Esophagus muscularis mucosa (tissue), 4 donors: ENCODE measurements at regions not wholly inside any gene's neighbourhood (a gene's known extent, or its start where the extent isn't known, plus 50 kb on each side); places are given as distances from the start of the nearest gene placed in this dataset.
A peak's percentile ranks its signal among the peaks of the same experiment; 100 is the strongest.

ENCODE experiments used
- DNase-seq: peaks from one replicate; pipeline ENCODE4 v3.0.0-alpha.2; 2017; ENCODE audit errors: extremely low spot score
- H3K27ac ChIP-seq, 4 donors: fragments of 200-600 bp; sonication (generic); replicated peaks in 1 of 4; 1 replicate in 3 of 4; 2 replicates in 1 of 4; pipeline ENCODE4 v1.5.1; 2016 to 2019; ENCODE audit warnings: mild to moderate bottlenecking in 1 of 4
- H3K27me3 ChIP-seq, 4 donors: fragments of 200-600 bp; sonication (generic); one replicate each; pipeline versions ENCODE4 v1.5.1 to v1.6.0; 2016 to 2019
- H3K36me3 ChIP-seq, 4 donors: fragments of 200-600 bp; sonication (generic); one replicate each; pipeline ENCODE4 v1.5.1; 2016 to 2019
- H3K4me1 ChIP-seq, 4 donors: fragments of 200-600 bp; sonication (generic); one replicate each; pipeline ENCODE4 v1.5.1; 2016 to 2019
- H3K4me3 ChIP-seq, 4 donors: fragments of 200-600 bp; sonication (generic); 1 replicate in 2 of 4; 2 replicates in 2 of 4; pipeline ENCODE4 v1.5.1; 2016 to 2019; ENCODE audit warnings: mild to moderate bottlenecking in 4 of 4, moderate library complexity in 1 of 4
- H3K9me3 ChIP-seq, 4 donors: fragments of 200-600 bp; sonication (generic); 1 replicate in 3 of 4; 2 replicates in 1 of 4; pipeline ENCODE4 v1.5.1; 2016 to 2019
- EP300 ChIP-seq: sonication (generic); formaldehyde crosslinking; IDR thresholded peaks from one replicate; pipeline ENCODE4 v1.6.1; 2017; ENCODE audit warnings: antibody characterized with exemption
- POLR2A ChIP-seq: fragments of 450-650 bp; IDR thresholded peaks from one replicate; pipeline ENCODE4 v1.6.1; 2017; ENCODE audit warnings: antibody characterized with exemption, moderate library complexity, mild to moderate bottlenecking, low read depth
- POLR2AphosphoS5 ChIP-seq, 2 donors: sonication (generic); formaldehyde crosslinking; IDR thresholded peaks; one replicate each; pipeline ENCODE4 v1.6.1; 2017; ENCODE audit warnings: antibody characterized with exemption in 2 of 2
- WGBS: methylation state at CpG from one replicate; pipeline ENCODE4 v1.1.5; 2018; 5-methylcytosine and 5-hydroxymethylcytosine counted together
- intact Hi-C: fragments of 100-400 bp; cut with DNase I; formaldehyde crosslinking; loops from one replicate; pipeline ENCODE4 v1.15.1; 2023
- TF ChIP-seq, protein P1 (sequence below), 3 experiments: fragments of 200-600 bp in 2 of 3; fragments of 450-650 bp in 1 of 3; sonication (generic) in 2 of 3; IDR thresholded peaks; one replicate each; pipeline ENCODE4 v1.5.1; 2017 to 2019; ENCODE audit warnings: antibody characterized with exemption in 3 of 3, mild to moderate bottlenecking in 2 of 3, moderate library complexity in 1 of 3

DNA sequence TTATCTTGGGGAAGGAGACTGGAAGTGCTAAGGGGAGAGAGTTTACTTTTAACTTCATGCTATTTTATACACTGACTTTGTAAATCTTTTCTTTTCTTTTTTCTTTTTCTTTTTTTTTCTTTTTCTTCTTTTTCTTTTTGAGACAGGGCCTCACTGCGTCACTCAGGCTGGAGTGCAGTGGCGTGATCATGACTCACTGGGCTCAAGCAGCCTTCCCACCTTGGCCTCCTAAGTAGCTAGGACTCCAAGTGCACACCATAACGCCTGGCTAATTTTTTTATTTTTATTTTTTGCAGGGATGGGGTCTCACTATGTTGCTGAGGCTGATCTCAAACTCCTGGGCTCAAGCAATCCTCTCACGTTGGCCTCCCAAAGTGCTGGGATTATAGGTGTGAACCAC, 294.6 kb upstream of the PRICKLE1 start:
- 89% methylated on average over 4 of the region's 4 CpGs for WGBS
- intact Hi-C loops: no loop called here
- H3K4me1 ChIP-seq: peaks cover 0 to 16% (median 3%) of the 10 kb centered on the region in 4 donors
- H3K27ac ChIP-seq: no peak overlapping the region
- H3K9me3 ChIP-seq: no peaks in the 10 kb centered on the region
- no peaks in the 10 kb centered on the region for H3K36me3 ChIP-seq
- TF ChIP-seq POLR2A: no peak
- TF ChIP-seq EP300: no peak
- TF ChIP-seq POLR2AphosphoS5 (IDR thresholded peaks at IDR 0.05): no peak
- TF ChIP-seq, protein P1, sequence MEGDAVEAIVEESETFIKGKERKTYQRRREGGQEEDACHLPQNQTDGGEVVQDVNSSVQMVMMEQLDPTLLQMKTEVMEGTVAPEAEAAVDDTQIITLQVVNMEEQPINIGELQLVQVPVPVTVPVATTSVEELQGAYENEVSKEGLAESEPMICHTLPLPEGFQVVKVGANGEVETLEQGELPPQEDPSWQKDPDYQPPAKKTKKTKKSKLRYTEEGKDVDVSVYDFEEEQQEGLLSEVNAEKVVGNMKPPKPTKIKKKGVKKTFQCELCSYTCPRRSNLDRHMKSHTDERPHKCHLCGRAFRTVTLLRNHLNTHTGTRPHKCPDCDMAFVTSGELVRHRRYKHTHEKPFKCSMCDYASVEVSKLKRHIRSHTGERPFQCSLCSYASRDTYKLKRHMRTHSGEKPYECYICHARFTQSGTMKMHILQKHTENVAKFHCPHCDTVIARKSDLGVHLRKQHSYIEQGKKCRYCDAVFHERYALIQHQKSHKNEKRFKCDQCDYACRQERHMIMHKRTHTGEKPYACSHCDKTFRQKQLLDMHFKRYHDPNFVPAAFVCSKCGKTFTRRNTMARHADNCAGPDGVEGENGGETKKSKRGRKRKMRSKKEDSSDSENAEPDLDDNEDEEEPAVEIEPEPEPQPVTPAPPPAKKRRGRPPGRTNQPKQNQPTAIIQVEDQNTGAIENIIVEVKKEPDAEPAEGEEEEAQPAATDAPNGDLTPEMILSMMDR (IDR thresholded peaks at IDR 0.05): no peak
- DNase-seq: no peak
- H3K4me3 ChIP-seq: no peak overlapping the region
- no peaks in the 10 kb centered on the region for H3K27me3 ChIP-seq

DNA sequence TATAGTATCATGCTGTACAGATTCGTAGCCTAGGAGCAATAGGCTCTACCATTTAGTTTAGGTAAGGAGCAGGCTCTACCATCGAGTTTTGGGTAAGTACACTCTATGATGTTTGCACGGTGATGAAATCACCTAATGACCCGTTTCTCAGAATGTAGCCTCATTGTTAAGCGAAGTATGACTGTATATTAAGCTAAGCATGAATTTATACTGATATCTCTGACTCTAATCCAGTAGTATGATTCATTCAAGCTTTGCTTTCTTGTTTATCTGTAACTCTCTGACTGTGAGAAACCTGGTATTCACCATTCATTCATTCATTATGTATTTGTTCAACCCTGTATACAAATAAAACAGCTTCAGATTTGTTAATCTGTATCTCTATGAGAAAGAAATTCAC, 283.9 kb upstream of the PRICKLE1 start:
- H3K4me3 ChIP-seq: no peak overlapping the region
- H3K4me1 ChIP-seq: no peaks in the 10 kb centered on the region
- no peaks in the 10 kb centered on the region for H3K9me3 ChIP-seq
- no peaks in the 10 kb centered on the region for H3K27me3 ChIP-seq
- WGBS: 91% methylated on average over 5 of the region's 5 CpGs
- H3K27ac ChIP-seq: no peak overlapping the region
- H3K36me3 ChIP-seq: no peaks in the 10 kb centered on the region
- no peak for DNase-seq
- TF ChIP-seq, protein P1 (IDR thresholded peaks at IDR 0.05): no peak
- TF ChIP-seq EP300: no peak
- TF ChIP-seq POLR2A: no peak
- TF ChIP-seq POLR2AphosphoS5 (IDR thresholded peaks at IDR 0.05): no peak
- intact Hi-C loops: no loop called here

DNA sequence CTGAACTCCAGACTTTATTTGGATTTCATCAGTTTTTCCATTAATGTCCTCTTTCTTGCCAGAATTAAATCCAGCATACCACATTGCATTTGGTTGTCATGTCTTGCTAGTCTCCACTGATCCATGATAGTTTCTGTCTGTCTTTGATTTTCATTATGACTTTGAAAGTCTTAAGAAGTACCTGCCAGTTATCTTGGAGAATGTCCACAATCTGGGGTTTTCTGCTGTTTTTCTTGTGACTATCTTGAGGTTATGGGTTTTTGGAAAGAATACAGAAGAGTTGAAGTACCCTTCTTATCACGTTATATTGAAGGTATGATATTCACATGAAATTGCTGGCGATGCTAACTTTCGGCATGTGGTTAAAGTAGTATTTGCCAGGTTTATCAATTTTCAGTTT, 282.3 kb upstream of the PRICKLE1 start:
- intact Hi-C loops: no loop called here
- 84% methylated on average over 3 of the region's 3 CpGs for WGBS
- TF ChIP-seq EP300 (no peak), POLR2A (no peak), POLR2AphosphoS5 (IDR thresholded peaks at IDR 0.05) (no peak)
- TF ChIP-seq, protein P1 (IDR thresholded peaks at IDR 0.05): no peak

DNA sequence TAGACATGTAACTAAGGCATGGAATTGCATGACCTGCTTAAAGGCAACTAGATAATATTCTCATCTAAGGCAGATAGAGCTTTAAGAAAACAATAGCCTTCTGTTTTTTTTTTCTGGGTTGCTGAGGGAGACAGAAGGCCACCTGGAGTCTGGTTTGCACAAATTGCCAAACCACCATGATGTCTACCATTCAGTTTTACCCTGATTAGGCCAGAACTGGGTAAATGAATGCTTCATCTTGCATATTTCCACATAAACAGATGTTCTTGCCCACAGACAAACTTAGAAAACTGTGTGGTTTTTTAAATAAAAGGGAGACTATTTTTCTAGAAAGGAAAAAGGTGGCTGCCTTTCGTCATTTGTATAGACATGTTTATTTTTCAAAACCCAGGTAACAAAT, 278.7 kb upstream of the PRICKLE1 start:
- no peak for DNase-seq
- H3K27me3 ChIP-seq: no peaks in the 10 kb centered on the region
- H3K27ac ChIP-seq: no peak overlapping the region
- TF ChIP-seq, protein P1 (IDR thresholded peaks at IDR 0.05): no peak
- TF ChIP-seq EP300 (no peak), POLR2AphosphoS5 (IDR thresholded peaks at IDR 0.05) (no peak), POLR2A (no peak)
- whole genome bisulfite sequencing: 28% methylated on average over 1 of the region's 1 CpG
- no peaks in the 10 kb centered on the region for H3K9me3 ChIP-seq
- H3K4me1 ChIP-seq: peaks cover 0 to 17% (median 11%) of the 10 kb centered on the region in 4 donors
- intact Hi-C loops: loop anchor here (10.0 kb wide), 1 partner anchor 283 kb away; the partner anchor contains the start of gene PRICKLE1
- H3K4me3 ChIP-seq: no peak overlapping the region
- H3K36me3 ChIP-seq: no peaks in the 10 kb centered on the region

More for the DNA sequence above, 282.3 kb upstream of the PRICKLE1 start:
- H3K27ac ChIP-seq: no peak overlapping the region
- no peak overlapping the region for H3K4me3 ChIP-seq
- H3K4me1 ChIP-seq: no peaks in the 10 kb centered on the region
- no peaks in the 10 kb centered on the region for H3K36me3 ChIP-seq
- H3K27me3 ChIP-seq: no peaks in the 10 kb centered on the region
- no peaks in the 10 kb centered on the region for H3K9me3 ChIP-seq
- no peak for DNase-seq

DNA sequence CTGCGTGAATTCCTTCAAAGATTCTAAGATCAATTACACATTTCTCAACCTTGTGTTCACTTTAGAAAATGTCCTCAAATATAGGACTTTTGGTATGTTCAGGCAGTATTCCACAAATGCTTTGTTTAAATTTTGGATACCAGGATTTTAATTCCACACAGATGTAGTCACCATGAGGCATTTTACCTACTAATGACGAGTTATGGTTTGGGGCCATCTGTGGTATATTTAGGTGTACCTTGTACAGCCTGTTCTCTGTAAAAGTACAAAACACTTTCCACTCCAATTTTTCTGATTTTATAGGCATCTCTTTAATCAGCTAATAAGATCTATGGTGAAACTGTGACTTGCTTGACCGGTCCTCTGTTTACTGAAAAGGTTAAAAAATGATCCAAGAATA, 275.7 kb upstream of the PRICKLE1 start:
- Histone ChIP-seq H3K36me3 (no peaks in the 10 kb centered on the region), H3K4me1 (peaks cover 0 to 23% (median 17%) of the 10 kb centered on the region in 4 donors), H3K9me3 (no peaks in the 10 kb centered on the region), H3K27ac (peak overlapping the region in 2 of 4 donors; percentile 48 to 49), H3K4me3 (no peak overlapping the region), H3K27me3 (no peaks in the 10 kb centered on the region)
- intact Hi-C loops: loop anchor here (10.0 kb wide), 1 partner anchor 280 kb away; the partner anchor contains the start of gene PRICKLE1
- TF ChIP-seq POLR2A (no peak), POLR2AphosphoS5 (IDR thresholded peaks at IDR 0.05) (peak in 1 of 2 donors; percentile 35)
- no peak for DNase-seq
- 63% methylated on average over 3 of the region's 3 CpGs for WGBS
